ENCODE measurements at regions not wholly inside any gene's neighbourhood (a gene's known extent, or its start where the extent isn't known, plus 50 kb on each side); places are given as distances from the start of the nearest gene placed in this dataset.

DNA sequence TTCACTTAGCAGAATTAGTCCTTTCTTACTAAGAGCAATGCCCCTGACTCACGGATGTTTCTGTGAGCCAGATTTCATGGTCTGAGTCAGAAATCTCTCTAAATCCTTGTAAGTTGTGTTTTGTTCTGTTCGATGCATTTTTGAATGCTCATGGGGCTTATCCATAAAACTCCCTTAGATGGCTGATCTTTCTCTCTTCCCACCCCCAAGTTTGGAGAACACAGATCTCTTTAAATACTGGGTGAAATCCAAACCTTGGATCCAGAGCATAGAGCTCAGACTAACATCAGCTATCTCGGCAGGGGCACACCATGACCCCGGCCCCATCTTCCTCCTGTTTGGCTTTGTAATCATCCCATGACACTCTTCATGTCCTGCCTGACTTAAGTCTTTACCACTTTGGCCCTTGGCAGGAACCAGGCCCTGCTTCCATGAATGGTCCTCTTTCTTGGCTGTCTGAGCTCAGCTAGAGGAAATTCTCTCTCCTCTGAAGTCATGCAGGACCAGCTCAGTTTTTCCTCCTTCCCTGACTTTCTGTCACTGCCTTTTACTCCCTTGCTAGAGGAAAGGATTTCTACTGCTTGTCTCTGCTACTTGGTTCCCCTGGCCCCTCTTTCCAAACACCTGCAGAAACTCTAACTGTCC, 120.4 kb upstream of the RAB11FIP2 start:
- no peaks in the 10 kb centered on the region for H3K27me3 ChIP-seq (ENCODE audit: insufficient read depth, poor library complexity, severe bottlenecking)
- no peak overlapping the region for H3K27ac ChIP-seq (replicated peaks)
- H3K4me3 ChIP-seq (replicated peaks; ENCODE audit: insufficient read depth, low read length) = no peak overlapping the region
- TF ChIP-seq, protein P1, sequence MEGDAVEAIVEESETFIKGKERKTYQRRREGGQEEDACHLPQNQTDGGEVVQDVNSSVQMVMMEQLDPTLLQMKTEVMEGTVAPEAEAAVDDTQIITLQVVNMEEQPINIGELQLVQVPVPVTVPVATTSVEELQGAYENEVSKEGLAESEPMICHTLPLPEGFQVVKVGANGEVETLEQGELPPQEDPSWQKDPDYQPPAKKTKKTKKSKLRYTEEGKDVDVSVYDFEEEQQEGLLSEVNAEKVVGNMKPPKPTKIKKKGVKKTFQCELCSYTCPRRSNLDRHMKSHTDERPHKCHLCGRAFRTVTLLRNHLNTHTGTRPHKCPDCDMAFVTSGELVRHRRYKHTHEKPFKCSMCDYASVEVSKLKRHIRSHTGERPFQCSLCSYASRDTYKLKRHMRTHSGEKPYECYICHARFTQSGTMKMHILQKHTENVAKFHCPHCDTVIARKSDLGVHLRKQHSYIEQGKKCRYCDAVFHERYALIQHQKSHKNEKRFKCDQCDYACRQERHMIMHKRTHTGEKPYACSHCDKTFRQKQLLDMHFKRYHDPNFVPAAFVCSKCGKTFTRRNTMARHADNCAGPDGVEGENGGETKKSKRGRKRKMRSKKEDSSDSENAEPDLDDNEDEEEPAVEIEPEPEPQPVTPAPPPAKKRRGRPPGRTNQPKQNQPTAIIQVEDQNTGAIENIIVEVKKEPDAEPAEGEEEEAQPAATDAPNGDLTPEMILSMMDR (IDR thresholded peaks at IDR 0.05; ENCODE audit: insufficient read depth, low read length) = no peak
- TF ChIP-seq, protein P2, sequence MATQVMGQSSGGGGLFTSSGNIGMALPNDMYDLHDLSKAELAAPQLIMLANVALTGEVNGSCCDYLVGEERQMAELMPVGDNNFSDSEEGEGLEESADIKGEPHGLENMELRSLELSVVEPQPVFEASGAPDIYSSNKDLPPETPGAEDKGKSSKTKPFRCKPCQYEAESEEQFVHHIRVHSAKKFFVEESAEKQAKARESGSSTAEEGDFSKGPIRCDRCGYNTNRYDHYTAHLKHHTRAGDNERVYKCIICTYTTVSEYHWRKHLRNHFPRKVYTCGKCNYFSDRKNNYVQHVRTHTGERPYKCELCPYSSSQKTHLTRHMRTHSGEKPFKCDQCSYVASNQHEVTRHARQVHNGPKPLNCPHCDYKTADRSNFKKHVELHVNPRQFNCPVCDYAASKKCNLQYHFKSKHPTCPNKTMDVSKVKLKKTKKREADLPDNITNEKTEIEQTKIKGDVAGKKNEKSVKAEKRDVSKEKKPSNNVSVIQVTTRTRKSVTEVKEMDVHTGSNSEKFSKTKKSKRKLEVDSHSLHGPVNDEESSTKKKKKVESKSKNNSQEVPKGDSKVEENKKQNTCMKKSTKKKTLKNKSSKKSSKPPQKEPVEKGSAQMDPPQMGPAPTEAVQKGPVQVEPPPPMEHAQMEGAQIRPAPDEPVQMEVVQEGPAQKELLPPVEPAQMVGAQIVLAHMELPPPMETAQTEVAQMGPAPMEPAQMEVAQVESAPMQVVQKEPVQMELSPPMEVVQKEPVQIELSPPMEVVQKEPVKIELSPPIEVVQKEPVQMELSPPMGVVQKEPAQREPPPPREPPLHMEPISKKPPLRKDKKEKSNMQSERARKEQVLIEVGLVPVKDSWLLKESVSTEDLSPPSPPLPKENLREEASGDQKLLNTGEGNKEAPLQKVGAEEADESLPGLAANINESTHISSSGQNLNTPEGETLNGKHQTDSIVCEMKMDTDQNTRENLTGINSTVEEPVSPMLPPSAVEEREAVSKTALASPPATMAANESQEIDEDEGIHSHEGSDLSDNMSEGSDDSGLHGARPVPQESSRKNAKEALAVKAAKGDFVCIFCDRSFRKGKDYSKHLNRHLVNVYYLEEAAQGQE (IDR thresholded peaks at IDR 0.05; ENCODE audit: insufficient replicate concordance, low read depth) = no peak
- TF ChIP-seq GABPA (IDR thresholded peaks at IDR 0.05; ENCODE audit: low read depth) = no peak
- no peak for TF ChIP-seq POLR2AphosphoS5 (IDR thresholded peaks at IDR 0.05; ENCODE audit: low read depth)
- TF ChIP-seq SPI1 (IDR thresholded peaks at IDR 0.05; ENCODE audit: borderline replicate concordance, low read depth) = no peak
- DNase-seq (ENCODE audit: low read depth in 1 of 2, low spot score in 1 of 2) = no peak

DNA sequence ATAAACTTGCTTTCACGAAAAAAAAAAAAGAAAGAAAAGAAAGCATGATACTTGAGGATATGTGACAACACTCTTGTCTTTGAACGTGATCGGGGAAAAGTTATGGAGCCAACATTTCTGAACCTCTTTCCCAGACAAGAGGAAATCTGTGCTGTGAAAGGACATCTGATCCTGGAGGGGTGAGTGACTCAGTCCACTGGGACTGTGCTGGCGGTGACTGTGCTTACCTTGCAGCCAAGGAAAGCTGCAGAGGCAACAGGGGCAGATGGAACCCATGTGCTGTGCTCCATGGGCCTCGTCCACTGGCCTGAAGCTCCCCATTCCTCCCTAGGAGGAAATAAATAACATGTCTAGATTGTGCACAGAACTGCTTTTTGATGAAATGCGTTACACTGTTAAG, 116.5 kb upstream of the RAB11FIP2 start:
- H3K4me3 ChIP-seq (replicated peaks; ENCODE audit: insufficient read depth, low read length) = no peak overlapping the region
- H3K27ac ChIP-seq (replicated peaks) = no peak overlapping the region
- no peaks in the 10 kb centered on the region for H3K27me3 ChIP-seq (ENCODE audit: insufficient read depth, poor library complexity, severe bottlenecking)
- DNase-seq (ENCODE audit: low read depth in 1 of 2, low spot score in 1 of 2) = no peak
- TF ChIP-seq SPI1 (IDR thresholded peaks at IDR 0.05; ENCODE audit: borderline replicate concordance, low read depth) (no peak), POLR2AphosphoS5 (IDR thresholded peaks at IDR 0.05; ENCODE audit: low read depth) (no peak), GABPA (IDR thresholded peaks at IDR 0.05; ENCODE audit: low read depth) (no peak)
- TF ChIP-seq, protein P2 (IDR thresholded peaks at IDR 0.05; ENCODE audit: insufficient replicate concordance, low read depth) = no peak
- TF ChIP-seq, protein P1 (IDR thresholded peaks at IDR 0.05; ENCODE audit: insufficient read depth, low read length) = no peak

DNA sequence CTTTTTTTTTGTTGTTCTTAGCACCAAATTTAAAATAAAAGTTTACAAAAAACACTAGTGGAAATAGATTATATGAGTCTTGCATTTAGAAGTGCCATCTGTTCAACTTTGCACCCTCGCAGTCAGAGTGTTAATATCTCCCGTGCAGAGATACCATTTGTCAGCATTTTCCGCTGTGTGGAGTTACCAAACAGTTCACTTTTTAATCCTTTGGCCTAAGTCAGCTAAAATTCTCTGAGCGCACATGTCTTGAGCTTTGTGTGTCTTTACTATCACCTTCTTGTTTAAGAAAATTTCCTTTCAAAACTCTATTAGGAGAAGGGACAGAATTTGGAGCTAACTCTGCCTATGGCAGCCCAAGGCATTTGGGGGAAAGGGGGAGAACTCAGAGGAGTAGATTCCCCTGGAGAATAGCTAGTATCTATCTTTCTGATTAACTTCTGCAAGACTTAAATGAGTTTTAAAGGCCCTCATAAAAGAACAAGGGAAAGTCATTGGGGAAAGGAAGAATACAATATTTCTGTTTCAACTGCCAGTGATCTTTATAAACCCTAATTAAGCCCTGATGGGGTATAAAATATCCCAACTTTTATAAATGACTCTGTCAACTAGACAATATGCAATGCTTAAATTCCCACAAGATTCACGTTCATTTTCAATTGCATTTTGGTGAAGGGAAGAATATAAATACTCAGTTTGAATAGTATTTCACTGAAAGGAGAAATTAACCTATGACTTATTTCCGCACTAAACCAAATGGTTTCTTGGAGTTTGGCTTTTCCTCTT, 114.9 kb upstream of the RAB11FIP2 start:
- no peak overlapping the region for H3K4me3 ChIP-seq (replicated peaks; ENCODE audit: insufficient read depth, low read length)
- TF ChIP-seq POLR2AphosphoS5 (IDR thresholded peaks at IDR 0.05; ENCODE audit: low read depth) (no peak), SPI1 (IDR thresholded peaks at IDR 0.05; ENCODE audit: borderline replicate concordance, low read depth) (no peak), GABPA (IDR thresholded peaks at IDR 0.05; ENCODE audit: low read depth) (no peak)
- TF ChIP-seq, protein P2 (IDR thresholded peaks at IDR 0.05; ENCODE audit: insufficient replicate concordance, low read depth) = no peak
- DNase-seq (ENCODE audit: low read depth in 1 of 2, low spot score in 1 of 2) = no peak
- H3K27ac ChIP-seq (replicated peaks) = no peak overlapping the region
- H3K27me3 ChIP-seq (ENCODE audit: insufficient read depth, poor library complexity, severe bottlenecking) = peaks cover 2% of the 10 kb centered on the region

Data from HL-60 (cell line).